GM18519 (cell line): ENCODE measurements at regions not wholly inside any gene's neighbourhood (a gene's known extent, or its start where the extent isn't known, plus 50 kb on each side); places are given as distances from the start of the nearest gene placed in this dataset.

Source experiments
- ATAC-seq: cut with Tn5 transposase; IDR thresholded peaks from one replicate; pipeline ENCODE4 v1.9.1; 2021; ENCODE audit warnings: mild to moderate bottlenecking, moderate library complexity; ENCODE audit not compliant: unreplicated experiment, low FRiP score

DNA sequence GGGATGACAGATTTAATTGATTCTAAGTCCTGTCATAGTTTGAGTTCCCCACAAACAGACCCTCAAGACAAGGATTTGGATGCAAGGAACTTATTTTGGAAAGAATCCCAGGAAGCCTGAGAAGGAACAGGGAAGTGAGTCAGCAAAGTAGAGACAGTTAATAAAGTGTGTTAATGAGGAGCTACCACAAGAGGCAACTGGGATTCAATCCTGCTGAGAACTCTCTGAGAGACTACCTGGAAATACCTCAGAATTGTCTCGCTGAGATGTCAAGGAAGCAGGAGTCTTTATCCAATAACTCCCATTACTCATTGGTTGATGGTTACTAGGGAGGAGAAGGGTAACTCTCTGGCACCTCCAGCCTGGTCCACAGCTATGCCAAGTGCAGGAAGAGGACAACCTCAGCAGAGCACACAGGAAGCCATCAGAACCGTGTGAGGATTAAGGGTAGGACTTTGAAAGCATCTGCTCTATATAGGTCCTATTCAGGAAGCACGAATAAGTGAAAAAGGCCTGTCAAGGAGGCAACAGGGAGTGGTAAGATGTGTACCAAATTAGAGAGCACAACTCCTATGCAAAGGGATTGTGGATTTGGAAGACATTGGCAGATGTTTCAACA is 311.1 kb upstream of the KCNH8 start:
- no peak for ATAC-seq

DNA sequence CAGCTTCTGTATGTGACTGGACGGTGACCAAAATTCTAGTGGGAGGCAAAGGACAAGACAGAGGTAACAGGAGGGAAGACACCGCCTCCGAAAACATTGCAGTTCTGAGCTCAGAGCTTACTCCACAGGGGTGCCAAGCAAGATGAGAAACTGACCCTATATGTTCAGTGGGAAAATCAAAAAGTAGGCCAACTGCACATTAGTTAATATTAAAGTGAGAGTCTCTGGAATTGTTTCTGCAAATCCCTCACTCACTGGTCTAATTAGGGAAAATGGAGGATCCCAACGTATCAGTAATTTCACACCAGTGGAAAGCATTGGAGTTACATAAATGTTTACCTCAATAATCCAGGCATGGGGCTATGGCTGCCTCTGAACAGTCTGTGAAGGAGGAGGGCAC is 313.3 kb upstream of the KCNH8 start:
- no peak for ATAC-seq

DNA sequence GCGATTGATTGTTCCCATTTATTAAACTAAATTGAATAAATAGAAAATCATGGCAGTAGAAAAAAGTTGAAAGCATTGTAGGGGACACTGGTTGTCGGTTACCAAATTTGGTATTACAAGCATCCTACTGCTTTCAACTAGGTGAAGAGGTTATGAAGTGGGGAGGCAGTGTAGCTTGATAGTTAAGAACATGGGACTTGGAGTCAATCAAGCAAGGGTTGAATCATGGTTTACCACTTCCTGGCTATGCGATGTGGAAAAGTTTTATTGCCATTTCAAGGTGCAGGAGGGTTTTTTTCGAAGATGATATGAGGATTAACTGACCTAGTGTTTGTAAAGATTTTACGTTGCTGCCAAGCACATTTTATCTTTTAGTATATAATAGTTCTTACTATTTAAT is 318.2 kb upstream of the KCNH8 start:
- no peak for ATAC-seq

DNA sequence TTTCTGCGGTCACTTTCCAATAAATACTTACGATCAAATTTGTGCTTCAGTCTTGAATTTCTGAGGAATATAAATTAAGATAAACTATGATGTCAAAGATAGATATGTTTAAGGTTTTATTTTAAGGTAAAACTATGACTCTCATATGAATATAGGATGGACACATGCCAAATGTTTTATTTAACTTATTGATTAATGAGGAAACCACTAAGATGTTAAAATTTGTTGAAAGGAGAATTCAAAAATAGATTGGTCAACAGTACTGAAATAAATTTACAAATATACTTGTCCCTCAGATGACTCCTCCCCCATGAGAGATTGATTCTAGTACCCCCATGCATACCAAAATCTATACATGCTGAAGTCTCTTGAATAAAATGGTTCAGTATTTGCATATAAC is 319.7 kb upstream of the KCNH8 start:
- no peak for ATAC-seq

DNA sequence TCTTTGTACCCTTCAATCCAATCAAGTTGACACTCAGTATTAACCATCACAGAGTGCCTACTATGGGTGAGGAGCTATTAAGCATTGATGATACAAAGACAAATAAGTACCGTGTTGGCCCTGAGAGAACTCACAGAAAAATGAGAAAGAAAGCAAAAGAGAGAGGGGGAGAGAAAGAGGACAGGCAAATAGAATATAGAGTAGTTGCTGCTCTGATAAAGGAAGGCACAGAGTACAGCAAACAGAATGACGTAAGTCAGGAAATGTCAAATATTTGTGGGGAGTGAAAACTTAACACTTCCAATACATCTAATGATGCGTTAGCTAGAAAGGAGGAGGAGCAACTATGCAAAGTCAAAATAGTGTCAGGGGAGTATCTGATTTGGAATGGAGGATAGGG is 320.6 kb upstream of the KCNH8 start:
- no peak for ATAC-seq

DNA sequence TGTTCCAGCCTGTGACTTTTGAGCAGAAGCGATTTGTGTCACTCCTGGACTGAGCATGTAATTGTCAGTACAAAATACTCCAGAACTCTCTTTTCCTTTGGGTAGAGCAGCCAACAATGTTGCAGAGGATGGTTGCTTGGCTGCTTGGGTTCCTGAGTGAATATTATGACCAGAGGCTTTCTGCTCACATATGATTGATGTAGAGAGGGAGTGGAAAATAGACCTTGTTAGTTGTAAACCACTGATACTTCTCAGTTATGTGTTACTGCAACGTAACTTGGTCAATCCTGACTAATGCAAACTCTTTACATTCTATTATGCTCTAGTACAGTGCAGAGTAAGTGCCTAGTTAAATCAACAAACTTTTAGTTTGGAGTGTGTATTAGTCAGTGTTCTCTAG is 322.6 kb upstream of the KCNH8 start:
- ATAC-seq = no peak

DNA sequence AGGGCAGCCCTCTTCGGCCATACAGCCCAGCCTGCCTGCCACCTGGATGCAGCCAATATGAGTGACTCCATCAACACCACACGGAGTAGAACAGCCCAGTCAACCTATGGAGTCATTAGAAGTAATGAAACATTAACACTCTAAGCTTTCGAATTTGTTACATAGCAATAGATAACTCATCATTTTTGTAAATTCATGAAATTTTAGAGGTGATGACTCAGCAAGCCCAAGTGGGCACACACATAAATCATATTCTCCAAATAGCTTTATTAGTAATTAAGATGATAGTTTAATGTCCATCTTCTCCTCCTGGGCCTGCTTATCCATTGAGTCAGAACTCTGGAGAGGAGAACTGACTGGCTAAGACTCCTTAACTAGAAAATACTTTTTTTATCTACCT is 335.0 kb upstream of the KCNH8 start:
- ATAC-seq = no peak

DNA sequence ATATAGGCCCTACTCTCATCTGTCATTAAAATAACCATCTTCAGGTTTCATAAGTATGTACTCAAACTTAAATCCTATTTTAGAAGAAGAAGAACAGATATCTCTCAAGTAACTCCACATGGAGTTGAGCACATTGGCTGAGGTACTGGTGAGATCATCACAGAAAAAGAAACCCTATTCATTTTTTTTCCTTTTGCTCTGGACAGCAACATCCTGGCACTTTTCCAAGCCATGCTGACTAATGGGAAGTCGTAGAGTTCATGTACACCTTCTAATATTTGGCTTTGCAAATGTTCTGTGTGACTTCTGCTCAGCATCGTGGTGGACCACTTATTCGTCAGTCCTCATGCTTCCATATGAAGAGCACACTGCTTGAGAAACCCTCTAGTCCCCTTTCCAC is 336.0 kb upstream of the KCNH8 start:
- no peak for ATAC-seq

DNA sequence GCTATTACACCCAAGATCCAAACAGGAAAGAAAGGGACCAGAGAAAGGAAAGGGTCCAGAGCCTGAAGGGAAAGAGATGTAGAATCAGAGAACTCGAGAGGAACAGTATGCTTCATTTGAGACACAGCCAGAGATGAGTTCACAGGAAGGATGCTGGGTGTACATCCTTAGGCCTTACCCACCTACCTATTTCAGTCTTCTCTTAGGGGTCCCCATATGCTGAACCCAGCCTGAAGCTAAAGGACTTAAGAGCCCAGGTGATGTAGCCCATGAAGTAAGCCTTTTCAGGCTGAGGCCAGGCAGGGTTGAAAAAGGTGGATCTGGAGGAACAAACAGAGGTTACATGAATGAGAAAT is 338.0 kb upstream of the KCNH8 start:
- ATAC-seq = no peak

DNA sequence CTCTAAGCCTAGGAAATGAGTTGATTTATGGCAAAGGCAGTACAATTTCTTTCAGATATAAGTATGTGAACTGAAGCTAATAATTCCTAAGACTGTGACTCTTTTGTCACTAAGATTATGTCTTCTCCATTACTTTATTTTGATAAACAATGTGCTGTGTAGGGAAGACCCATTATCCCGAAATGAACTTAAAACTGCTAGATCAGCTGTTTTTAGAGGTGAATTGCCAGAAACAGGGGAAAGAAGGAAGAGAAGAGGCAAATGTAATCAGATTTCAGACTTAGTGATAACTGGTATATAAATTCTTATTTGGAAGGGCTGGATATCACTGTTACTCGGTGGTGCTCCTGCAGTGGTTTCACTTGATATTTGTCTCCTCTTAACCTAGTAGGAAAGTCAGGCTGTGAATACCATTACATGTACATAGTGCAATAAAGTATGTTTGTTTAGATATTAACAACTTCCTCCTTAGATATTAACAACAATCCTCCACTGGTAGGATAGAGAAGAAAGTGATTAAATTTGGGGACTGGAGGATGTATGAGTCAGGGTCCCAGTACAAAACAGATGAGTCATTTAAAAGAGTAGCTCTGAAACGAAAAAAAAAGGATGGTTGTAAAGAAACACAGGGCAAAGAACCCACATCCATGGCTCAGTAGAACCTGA is 338.5 kb upstream of the KCNH8 start:
- ATAC-seq = no peak

DNA sequence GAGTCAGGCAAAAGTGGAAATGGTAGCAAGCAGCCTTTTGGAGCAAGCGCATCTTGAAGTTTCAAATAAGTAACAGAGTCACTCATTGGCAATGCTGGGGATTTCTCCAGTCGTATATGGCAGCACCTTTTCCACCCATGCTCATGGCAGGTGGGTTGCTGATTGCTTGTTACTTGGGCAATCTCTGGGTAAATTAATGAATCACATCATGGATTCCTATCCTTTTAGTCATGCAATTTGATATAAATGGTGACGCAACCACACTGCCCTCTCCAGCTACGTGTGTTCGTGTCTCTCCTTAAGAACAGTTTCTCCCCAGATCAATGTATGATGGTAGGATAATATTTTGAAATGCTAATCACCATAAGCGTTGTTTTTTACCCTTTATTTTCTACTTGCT is 339.9 kb upstream of the KCNH8 start:
- ATAC-seq = no peak

DNA sequence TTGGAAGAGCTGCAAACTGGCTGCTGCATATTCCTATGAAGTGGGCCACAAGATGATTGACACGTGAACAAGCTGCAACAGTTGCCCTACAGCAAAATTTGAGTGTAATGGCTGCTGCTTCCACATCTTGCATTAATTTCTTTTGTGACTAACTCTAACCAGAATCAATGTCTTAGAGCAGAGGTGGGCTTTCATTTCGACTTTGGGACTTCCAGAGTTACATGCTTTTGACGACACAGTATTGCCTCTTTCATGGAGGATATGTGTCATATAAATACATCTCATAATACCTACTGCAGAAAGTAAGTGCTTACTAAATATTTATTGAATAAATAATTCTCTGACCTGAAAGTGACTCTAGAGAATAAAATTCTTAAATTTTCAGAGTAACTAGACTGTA is 340.7 kb upstream of the KCNH8 start:
- ATAC-seq = no peak

DNA sequence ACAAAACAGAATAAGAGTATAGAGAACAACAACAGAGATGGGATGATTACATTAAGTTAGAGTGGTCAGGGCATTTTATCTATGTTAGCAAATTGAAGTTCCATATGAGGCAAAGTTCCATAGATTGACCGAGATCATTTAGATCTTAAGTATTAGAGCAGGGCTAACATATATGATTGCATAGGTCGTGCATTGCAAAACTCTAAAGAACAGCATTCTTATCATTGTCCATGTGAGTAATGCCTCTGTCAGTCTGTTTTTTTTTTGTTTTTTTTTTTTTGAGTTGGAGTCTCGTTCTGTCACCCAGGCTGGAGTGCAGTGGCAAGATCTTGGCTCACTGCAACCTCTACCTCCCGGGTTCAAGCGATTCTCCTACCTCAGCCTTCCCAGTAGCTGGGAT is 341.7 kb upstream of the KCNH8 start:
- ATAC-seq = no peak

DNA sequence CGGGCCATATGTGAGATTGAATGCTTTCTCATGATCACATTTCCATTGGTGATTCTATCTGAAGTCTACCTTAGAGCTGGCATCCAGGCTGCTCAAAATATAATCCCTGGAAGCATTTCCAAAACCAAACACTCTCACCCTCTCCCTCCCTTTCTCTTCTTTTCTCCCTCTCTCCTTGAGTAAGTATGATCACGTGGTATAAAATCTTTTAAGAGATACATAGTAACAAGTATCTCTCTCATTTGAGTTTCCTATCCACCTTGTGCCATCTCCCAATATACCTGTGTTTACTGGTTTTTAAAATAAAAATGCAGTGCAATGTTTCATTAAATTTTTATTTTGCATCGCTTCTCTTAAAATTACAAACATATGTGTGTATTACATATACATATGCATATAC is 350.9 kb upstream of the KCNH8 start:
- no peak for ATAC-seq

DNA sequence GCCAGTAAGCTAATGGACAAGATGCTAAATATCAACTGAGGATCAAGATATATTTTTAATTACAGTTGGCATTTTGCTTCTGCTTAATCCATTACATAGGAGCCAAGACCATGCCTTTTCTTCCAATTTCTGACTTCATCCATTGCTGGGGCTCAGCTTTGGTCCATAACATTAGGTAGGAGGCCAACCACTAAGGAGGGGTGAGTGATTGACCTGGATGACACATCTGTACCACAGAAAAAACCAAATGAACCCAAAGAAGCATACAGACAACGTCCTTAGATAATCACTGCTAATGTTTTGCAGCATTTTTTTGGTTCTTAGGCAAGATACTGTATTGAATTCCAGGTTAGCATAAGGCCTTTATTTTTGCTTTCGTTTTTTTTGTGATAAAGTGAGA is 353.2 kb upstream of the KCNH8 start:
- no peak for ATAC-seq

DNA sequence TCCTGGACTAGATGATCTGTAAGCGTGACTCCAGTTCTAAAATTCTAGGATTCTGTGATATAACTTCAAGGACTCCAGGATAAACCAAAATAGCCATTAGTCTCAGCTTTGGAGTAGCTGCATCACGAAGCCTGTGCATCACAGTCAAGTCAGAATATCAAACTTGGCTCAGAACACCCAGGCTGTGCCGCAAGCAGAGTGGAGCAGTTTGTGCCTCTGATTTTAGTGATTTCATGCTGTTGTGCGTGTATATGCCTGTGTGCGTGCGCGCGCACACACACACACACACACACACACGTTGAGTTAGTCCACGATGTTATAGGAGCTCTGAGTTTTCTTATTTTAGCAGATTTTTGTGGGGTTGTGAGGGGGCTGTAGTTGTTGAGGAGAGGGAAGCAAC is 356.6 kb upstream of the KCNH8 start:
- ATAC-seq = no peak

DNA sequence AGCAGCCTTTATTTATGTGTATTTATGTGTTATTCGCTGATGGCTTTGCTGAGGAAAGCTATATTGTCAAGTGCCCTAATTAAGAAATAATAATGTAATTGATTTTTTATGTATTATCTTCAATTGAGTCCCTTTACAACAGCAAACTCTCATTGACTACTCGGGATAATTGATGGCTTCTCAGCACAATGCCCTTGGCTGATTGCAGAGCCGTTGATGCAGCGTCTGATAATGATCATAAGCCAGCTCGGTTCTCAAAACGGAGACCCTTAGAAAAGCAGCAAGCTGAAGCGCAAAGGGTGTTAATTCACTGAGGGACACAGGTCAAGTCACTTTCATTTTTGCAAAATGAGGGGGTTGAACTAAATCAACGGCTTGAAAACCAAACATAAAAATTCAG is 357.1 kb upstream of the KCNH8 start:
- ATAC-seq = no peak

DNA sequence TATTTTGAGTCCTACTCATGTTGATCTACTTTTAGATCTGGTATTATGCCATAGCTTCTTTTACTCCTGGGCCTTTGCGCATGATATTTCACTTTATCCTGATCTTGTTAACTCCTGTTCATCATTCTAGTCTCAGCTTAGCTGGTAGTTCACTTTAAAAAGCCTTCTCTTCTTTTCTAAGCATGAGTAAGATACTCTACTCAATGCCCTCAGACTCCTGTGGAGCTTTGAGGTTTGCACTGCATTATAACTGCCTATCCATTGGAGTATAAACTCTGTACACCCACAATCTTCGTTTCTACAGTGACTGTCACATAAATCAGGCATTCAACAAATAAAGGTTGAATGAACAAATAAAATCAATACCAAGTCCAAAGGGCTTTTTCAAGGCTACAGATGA is 357.9 kb upstream of the KCNH8 start:
- no peak for ATAC-seq

DNA sequence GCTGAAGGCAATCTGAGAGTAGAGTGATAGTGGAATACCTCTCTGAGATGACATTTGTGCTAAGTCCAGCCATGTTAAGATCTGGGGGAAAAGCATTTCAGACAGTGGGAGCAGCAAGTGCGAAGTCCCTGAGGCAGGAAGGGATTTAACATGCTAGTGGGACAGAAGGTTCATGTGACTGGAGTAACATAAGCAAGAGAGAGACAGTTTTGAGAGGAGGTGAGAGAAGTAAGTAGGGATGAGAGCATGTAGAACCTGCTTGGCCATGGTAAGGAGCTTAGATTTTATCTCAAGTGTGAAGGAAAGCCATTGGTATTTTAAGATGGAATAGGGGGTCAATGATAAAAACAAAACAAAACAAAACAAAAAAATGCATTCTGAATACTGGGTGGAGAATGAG is 358.6 kb upstream of the KCNH8 start:
- no peak for ATAC-seq

DNA sequence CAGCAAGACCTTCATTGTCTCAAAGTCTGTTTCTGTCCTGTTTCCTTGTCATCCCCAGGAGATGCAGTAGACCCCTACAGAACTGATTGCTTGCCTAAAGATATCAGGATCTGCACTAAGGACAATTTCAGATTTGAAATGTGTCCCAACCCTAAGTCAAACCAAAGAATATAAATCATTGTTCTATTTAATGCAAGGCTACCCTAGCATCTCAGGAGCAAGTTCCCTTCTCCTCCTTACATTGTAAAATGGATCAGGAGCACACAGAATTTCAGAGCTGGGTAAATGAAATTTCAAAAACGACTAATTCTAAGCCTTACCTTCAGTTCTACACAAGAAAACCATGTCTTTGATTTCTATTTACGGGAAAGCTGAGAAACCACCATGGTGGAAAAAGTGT is 360.9 kb upstream of the KCNH8 start:
- no peak for ATAC-seq

DNA sequence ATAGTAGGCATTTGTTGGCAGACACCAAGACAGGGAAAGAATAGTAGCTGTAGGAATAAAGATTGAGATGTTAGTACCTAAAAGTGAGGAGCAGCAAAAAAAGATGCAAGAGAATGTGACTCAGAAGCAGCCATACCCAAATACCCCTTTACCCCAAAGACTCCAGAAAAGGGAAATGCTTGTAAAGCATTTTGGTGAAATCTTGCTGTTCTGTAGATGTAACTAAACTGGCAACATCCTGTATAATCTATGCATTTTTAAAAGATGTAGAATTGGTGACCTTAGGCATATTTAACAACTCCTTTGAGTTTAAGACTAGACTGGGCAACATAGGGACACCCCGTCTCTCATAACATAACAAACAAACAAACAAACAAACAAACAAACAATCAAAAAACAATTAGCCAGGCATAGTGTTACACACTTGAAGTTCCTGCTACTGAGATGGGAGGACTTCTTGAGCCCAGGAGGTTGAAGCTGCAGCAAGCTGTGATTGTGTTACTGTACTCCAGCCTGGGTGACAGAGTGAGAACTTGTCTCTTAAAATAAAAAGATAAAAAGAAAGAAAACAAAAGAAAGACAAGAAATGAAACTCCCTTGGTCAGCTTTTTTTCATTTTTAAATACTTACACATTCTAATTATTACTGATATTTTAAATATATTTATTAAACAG is 361.5 kb upstream of the KCNH8 start:
- ATAC-seq = no peak

DNA sequence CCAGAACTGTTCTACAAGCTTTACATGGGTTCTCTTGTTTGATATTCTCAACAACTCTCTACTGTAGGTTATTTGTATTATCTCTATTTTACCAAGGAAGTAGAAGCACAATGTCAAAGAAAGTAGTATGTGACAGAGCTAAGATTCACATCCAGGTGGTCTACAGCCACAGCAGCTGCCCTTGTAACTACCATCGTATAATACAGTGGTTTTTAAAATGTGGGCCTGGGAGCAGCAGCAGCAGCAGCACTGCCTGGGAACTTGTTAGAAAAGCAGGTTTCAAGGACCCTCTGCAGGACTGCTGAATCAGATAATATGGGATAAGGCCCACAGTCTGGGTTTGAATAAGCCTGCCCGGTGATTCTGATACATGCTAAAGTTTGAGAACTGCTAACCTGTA is 357.1 kb upstream of the SATB1 start:
- ATAC-seq = no peak
